ENCODE measurements at regions not wholly inside any gene's neighbourhood (a gene's known extent, or its start where the extent isn't known, plus 50 kb on each side); places are given as distances from the start of the nearest gene placed in this dataset.

DNA sequence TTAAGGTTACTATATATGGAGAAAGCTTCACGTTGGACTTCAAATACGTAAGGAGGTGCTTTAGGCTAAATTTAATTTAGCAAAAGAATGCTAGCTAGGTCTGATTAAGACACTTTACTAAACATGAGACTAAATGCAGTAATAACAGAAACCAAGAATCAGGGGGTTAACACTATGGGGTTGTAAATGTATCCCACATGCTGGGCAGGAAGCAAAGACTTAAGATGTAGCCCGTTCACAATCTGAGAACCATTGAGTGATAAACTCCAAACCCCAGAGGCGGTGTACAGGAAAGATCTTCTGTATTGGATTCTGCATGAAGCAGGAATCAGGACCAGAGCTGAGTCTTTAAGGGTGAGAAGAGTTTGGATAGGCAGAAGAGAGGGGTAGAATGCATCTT lies 60.4 kb downstream of the FZD1 start:
- WGBS (ENCODE audit: insufficient coverage, insufficient replicate concordance, low lambda C conversion rate, missing lambda C conversion rate) = 24% methylated on average over 4 of the region's 4 CpGs
- no peaks in the 10 kb centered on the region; the same call in 1 of the 2 replicates for H4K20me1 ChIP-seq (ENCODE audit: control insufficient read depth, insufficient read depth)
- POLR2A ChIA-PET = no interaction called here

More for the DNA sequence above, 60.4 kb downstream of the FZD1 start:
- TF ChIP-seq YBX1 (IDR thresholded peaks at IDR 0.05) (no peak), TARDBP (IDR thresholded peaks at IDR 0.05; ENCODE audit: borderline replicate concordance) (no peak), SMAD5 (IDR thresholded peaks at IDR 0.05; ENCODE audit: low read depth) (no peak), YY1 (IDR thresholded peaks at IDR 0.05; ENCODE audit: low read depth, low read length) (no peak), SP1 (IDR thresholded peaks at IDR 0.05; ENCODE audit: low read depth, low read length) (no peak), TCF3 (IDR thresholded peaks at IDR 0.05; ENCODE audit: borderline replicate concordance, insufficient read depth, low read depth, low read length) (no peak), CHD1 (IDR thresholded peaks at IDR 0.05; ENCODE audit: low read depth, low read length) (no peak)
- TF ChIP-seq, protein P1, sequence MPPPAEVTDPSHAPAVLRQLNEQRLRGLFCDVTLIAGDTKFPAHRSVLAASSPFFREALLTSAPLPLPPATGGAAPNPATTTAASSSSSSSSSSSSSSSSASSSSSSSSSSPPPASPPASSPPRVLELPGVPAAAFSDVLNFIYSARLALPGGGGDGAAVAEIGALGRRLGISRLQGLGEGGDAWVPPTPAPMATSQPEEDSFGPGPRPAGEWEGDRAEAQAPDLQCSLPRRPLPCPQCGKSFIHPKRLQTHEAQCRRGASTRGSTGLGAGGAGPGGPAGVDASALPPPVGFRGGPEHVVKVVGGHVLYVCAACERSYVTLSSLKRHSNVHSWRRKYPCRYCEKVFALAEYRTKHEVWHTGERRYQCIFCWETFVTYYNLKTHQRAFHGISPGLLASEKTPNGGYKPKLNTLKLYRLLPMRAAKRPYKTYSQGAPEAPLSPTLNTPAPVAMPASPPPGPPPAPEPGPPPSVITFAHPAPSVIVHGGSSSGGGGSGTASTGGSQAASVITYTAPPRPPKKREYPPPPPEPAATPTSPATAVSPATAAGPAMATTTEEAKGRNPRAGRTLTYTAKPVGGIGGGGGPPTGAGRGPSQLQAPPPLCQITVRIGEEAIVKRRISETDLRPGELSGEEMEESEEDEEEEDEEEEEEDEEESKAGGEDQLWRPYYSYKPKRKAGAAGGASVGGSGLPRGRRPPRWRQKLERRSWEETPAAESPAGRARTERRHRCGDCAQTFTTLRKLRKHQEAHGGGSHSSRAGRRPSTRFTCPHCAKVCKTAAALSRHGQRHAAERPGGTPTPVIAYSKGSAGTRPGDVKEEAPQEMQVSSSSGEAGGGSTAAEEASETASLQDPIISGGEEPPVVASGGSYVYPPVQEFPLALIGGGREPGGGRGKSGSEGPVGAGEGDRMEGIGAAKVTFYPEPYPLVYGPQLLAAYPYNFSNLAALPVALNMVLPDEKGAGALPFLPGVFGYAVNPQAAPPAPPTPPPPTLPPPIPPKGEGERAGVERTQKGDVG (CRISPR knock-in tag; IDR thresholded peaks at IDR 0.05) = no peak
- TF ChIP-seq, protein P2, sequence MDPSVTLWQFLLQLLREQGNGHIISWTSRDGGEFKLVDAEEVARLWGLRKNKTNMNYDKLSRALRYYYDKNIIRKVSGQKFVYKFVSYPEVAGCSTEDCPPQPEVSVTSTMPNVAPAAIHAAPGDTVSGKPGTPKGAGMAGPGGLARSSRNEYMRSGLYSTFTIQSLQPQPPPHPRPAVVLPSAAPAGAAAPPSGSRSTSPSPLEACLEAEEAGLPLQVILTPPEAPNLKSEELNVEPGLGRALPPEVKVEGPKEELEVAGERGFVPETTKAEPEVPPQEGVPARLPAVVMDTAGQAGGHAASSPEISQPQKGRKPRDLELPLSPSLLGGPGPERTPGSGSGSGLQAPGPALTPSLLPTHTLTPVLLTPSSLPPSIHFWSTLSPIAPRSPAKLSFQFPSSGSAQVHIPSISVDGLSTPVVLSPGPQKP (IDR thresholded peaks at IDR 0.05; ENCODE audit: low read depth, low read length) = no peak
- ATAC-seq = no peak
- Histone ChIP-seq H3K36me3 (ENCODE audit: control insufficient read depth in 2 of 2, insufficient read depth in 2 of 2, low read length in 1 of 2) (no peaks in the 10 kb centered on the region), H3K9me3 (replicated peaks; ENCODE audit: control insufficient read depth, insufficient read depth, low read length) (no peaks in the 10 kb centered on the region), H3K27me3 (replicated peaks in 1 of 2; ENCODE audit: control insufficient read depth in 2 of 2, insufficient read depth in 2 of 2, low read length in 1 of 2) (no peaks in the 10 kb centered on the region), H3K9ac (ENCODE audit: control insufficient read depth, insufficient read depth, low read length) (no peak overlapping the region), H3K4me2 (ENCODE audit: control insufficient read depth, insufficient read depth) (no peak overlapping the region), H3K4me3 (no peak overlapping the region), H3K4me1 (ENCODE audit: control insufficient read depth, insufficient read depth, low read length) (no peaks in the 10 kb centered on the region), H2AFZ (ENCODE audit: control insufficient read depth, low read depth, low read length) (no peak overlapping the region), H3K79me2 (ENCODE audit: control insufficient read depth, insufficient read depth, low read length) (no peaks in the 10 kb centered on the region), H3K27ac (ENCODE audit: control insufficient read depth, insufficient read depth) (no peak overlapping the region)
- no TSS peak for BruUV-seq (replicated peaks)
- SMC1A ChIA-PET (ENCODE audit: uncharacterized antibody, unreplicated experiment) = interaction anchor here (1.0 kb wide), 1 partner anchor 11 kb away, joined by 3 read pairs; no protein-coding TSS in a partner anchor
- no peak for FAIRE-seq
- intact Hi-C loops (cut with micrococcal nuclease; ENCODE audit: unreplicated experiment) (no loop called here), in situ Hi-C loops (cut with MboI) (no loop called here)
- RAD21 ChIA-PET (ENCODE audit: unreplicated experiment) = no interaction called here
- DNase-seq (ENCODE audit: low read depth, low spot score) = no peak
- CTCF ChIA-PET = interaction anchor here (3.4 kb wide), 1 partner anchor 36 kb away, joined by 8 read pairs; no protein-coding TSS in a partner anchor
